HG03025 (cell line): ENCODE measurements at regions not wholly inside any gene's neighbourhood (a gene's known extent, or its start where the extent isn't known, plus 50 kb on each side); places are given as distances from the start of the nearest gene placed in this dataset.

Experiments
- ATAC-seq: cut with Tn5 transposase; IDR thresholded peaks from one replicate; pipeline ENCODE4 v1.9.1; 2021; ENCODE audit warnings: mild to moderate bottlenecking, moderate library complexity; ENCODE audit not compliant: unreplicated experiment, low FRiP score

- ATAC-seq: no peak
Observed at GRCh38 chr7:46173476-46174195, 252.6 kb upstream of the IGFBP3 start.

- ATAC-seq: no peak
Observed at GRCh38 chr7:46170792-46171191, 249.7 kb upstream of the IGFBP3 start.

GRCh38 chr7:46170021-46170420 is 248.9 kb upstream of the IGFBP3 start:
- no peak for ATAC-seq

GRCh38 chr7:46169384-46169755 is 248.3 kb upstream of the IGFBP3 start:
- no peak for ATAC-seq

GRCh38 chr7:46168671-46169383 is 247.8 kb upstream of the IGFBP3 start:
- no peak for ATAC-seq

- no peak for ATAC-seq
Observed at GRCh38 chr7:46168231-46168630, 247.2 kb upstream of the IGFBP3 start.

GRCh38 chr7:46165276-46165675 is 244.2 kb upstream of the IGFBP3 start:
- no peak for ATAC-seq

GRCh38 chr7:46164629-46165028 is 243.6 kb upstream of the IGFBP3 start:
- ATAC-seq: no peak

GRCh38 chr7:46163246-46163645 is 242.2 kb upstream of the IGFBP3 start:
- no peak for ATAC-seq

- ATAC-seq: no peak
Observed at GRCh38 chr7:46162609-46163008, 241.5 kb upstream of the IGFBP3 start.

GRCh38 chr7:46160861-46161260 is 239.8 kb upstream of the IGFBP3 start:
- no peak for ATAC-seq

- ATAC-seq: no peak
Observed at GRCh38 chr7:46157931-46158330, 236.9 kb upstream of the IGFBP3 start.

GRCh38 chr7:46157404-46157803 is 236.3 kb upstream of the IGFBP3 start:
- no peak for ATAC-seq

GRCh38 chr7:46156853-46157252 is 235.8 kb upstream of the IGFBP3 start:
- no peak for ATAC-seq

GRCh38 chr7:46156086-46156485 is 235.0 kb upstream of the IGFBP3 start:
- no peak for ATAC-seq

GRCh38 chr7:46155367-46155766 is 234.3 kb upstream of the IGFBP3 start:
- no peak for ATAC-seq

- no peak for ATAC-seq
Observed at GRCh38 chr7:46153951-46154787, 233.1 kb upstream of the IGFBP3 start.

GRCh38 chr7:46153583-46153950 is 232.5 kb upstream of the IGFBP3 start:
- ATAC-seq: no peak

- ATAC-seq: no peak
Observed at GRCh38 chr7:46152696-46153095, 231.6 kb upstream of the IGFBP3 start.

- no peak for ATAC-seq
Observed at GRCh38 chr7:46150721-46151120, 229.6 kb upstream of the IGFBP3 start.

GRCh38 chr7:46150202-46150601 is 229.1 kb upstream of the IGFBP3 start:
- ATAC-seq: no peak
